Femur (tissue), 1 donor: ENCODE measurements at regions not wholly inside any gene's neighbourhood (a gene's known extent, or its start where the extent isn't known, plus 50 kb on each side); places are given as distances from the start of the nearest gene placed in this dataset.
A peak's percentile ranks its signal among the peaks of the same experiment; 100 is the strongest.
"Not testable (repeated sequence)": the region's sequence is repeated elsewhere in the genome, so short reads cannot be mapped to it uniquely, and the experiment has no call there.

Experiments
- DNase-seq: peaks from one replicate; pipeline ENCODE4 v3.0.0-alpha.2; 2017

DNA sequence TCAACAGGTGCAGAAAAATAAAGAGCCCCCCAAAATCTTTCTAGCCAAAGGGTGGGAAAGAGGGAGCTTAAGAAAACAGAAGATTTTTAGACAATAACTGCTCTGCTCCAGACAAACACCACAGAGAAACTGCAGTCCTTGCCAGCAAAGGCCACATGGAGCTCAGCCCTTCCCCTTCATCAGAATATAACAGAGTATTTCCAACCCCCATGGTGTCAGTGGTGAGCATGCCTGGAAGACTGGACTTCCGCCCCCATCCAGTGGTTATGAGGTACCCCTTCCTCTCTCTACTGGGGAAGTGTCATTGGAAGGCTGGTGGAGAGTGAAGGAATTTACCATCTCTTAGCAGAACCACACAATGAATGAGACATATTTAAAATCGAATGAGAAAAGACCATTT is 1007.3 kb upstream of the CELF2 start:
- no peak for DNase-seq

DNA sequence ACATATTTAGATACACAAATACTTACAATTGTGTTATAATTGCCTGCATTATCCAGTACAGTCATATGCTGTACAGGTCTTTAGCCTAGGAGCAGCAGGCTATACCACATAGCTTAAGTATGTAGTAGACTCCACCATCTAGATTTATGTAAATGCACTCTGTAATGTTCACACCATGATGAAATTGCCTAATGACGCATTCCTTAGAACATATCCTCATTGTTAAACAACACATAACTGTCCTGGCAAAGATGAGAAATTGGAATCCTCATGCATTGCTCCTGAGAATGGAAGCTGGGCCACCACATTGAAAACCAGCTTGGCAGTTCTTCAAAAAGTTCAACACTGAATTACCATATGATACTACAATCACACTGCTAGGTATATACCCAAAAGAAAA is 1002.8 kb upstream of the CELF2 start:
- DNase-seq: no peak

DNA sequence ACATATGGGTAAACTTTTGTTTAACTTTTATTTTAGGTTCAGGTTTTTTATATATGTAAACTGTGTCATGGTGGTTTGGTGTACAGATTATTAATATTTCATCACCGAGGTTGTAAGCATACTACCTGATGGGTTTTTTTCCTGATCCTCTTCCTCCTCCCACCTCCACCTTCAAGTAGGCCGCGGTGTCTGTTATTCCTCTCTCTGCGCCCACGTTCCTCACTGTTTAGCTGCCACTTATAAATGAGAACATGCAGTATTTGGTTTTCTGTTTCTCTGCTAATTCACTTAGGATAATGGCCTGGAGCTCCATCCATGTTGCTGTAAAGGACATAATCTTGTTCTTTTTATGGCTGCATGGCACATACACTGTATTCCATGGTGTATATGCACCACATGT is 1000.0 kb upstream of the CELF2 start:
- no peak for DNase-seq

DNA sequence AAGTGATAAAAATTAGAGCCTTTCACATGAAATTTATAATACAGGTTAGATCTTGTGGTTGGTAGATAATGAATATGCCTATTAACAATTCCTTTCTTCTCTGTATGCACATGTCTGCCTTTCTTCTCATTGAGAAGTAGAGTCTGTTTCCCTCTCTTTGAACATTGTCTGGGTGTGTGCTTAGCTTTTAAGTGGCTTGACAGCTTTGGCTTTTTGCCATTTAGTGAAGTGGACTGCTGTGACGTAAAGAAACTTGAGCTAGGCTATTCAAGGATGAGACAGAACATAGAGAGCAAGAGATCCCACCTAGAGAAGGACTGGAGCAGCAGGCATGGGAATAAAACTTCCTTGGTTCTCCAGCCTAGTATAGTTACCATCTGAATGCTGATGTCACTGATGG is 996.7 kb upstream of the CELF2 start:
- DNase-seq: no peak

DNA sequence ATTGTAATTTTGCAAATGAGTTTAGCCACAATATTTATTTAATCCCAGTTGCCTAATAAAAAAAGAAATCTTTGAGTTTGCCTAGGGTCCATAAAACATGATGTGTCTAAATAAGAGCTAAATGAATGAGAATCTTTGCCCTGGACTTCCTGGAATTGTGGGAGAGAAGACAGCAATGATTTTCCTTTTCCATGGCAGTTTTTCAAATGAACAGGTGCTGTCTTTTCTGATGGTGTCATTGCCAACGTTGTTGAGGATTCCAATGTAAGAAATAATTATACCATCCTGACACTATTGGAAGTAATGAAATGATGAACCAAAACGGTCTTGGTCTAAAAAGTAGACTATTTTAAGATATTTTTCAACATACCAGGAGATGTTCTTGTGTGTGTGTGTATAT is 984.7 kb upstream of the CELF2 start:
- no peak for DNase-seq

DNA sequence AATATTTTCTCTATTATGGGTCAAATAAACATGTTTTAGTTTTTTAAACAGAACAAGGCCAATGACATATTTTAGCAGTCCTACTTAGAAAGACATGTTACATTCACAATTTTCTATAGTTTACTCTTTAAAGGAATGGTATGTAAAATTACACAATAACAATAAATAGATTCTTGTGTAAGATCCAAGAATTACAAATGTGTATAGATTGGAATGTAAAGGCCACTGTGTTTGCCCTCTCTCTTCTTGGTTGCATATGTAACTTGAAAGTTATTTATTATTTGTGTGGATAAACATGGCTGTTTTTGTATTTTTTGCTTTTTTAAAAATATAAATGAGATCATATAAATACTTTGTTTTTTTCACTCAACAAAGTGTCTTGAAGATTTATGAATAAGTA is 979.3 kb upstream of the CELF2 start:
- DNase-seq: no peak

DNA sequence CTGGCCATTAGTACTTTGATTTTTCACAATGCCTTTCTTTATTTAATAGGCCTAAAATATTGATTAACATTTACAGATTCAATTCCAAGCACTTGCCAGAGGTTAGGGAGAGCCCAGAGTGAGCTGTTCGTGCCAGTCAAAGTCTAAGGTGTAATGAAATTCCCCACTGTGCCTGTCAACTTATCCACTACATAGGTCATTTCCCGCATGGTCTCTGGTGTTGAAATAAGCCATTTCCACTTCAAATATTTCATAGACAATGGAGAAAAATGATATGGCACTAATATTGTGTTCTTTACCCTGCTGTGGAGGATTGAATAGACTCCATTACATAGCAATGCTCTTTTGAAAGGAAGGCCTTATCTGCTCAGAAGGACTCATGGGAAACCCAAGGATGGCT is 978.1 kb upstream of the CELF2 start:
- DNase-seq: no peak

DNA sequence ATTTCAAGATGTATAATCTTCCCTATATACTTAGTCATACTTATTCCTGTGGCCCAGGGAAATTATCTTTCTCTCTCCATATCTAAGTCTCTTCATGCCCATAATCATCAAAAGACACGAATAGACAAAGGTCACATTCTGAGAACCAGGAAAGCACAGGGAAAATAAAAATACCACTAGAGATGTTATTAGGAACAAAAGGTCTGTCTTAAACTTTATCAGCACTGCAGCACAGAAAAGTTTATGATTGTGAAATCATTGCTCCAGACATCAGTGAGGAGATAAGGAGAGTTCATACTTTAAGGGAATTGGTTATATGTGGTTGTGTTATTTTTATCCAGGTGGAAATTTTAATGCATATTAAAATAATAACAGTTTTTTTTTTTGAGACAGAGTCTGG is 974.6 kb upstream of the CELF2 start:
- no peak for DNase-seq

DNA sequence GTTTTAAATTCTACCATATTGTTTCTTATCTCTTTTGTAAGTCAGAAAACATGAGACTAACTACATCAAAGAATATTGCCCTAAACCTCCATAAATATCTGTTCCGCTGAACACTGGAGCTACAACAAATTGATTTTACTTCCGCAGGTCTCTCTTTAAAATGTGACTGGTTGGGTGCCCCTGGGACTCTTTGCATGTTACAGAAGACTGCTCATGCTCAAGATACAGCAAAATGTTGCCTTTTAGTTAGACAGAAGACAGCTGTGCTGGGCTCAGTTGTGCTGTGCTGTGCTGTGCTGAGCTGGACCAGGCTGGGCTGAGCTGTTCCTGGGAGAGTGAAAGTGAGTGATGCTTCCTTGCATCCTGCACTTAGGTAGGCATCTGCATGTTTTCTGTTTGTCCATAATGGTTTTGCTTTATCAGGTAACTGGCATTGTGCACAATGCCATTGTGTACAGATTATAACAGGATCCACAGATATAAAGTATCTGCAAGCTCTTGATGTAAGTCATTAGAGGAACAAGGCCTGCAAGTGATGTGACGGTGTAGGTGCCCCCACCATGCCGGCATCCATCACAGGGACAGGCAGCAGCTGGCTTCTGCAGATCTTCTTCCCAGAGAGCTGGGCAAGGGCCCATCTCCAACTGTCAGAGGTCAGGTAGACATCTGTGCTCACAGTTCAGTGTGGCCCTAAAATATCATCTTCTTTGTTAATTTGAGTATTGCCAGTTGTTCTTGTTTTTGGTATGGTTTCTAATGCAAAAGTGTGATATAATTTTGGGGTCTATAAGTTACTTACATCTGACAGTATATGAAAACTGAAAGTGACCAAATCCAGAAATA is 972.5 kb upstream of the CELF2 start:
- DNase-seq: no peak

DNA sequence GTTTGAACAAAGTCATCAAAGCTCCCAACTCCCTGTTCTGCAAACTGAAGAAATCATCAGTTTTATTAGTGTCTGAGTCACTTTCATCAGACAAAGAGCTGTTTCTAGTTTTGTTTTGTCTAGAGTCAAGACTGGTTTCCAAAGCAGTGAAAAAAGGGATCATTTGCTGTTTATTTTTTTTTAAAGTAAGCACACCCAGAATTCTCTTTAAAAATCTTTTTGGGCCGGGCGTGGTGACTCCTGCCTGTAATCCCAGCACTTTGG is 972.0 kb upstream of the CELF2 start:
- no peak for DNase-seq

DNA sequence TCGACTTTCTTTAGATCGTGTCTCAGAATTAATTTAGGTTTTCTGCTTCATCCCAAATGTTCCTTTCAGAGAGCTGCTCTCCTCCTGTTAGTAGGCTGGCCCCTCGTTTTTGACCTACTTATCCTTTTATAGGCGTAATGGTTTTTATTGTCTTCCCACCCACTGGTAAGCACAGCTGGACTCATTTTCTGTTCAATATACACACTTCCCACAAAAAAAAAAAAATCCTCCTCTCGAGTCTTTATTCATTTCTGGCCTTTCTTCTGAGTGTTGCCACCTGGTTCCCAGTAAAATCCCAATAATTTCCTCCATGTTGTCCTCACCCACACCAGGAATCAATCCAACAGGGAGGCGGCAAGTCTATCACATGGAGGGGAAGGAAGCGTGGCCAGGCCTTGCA is 970.2 kb upstream of the CELF2 start:
- no peak for DNase-seq

DNA sequence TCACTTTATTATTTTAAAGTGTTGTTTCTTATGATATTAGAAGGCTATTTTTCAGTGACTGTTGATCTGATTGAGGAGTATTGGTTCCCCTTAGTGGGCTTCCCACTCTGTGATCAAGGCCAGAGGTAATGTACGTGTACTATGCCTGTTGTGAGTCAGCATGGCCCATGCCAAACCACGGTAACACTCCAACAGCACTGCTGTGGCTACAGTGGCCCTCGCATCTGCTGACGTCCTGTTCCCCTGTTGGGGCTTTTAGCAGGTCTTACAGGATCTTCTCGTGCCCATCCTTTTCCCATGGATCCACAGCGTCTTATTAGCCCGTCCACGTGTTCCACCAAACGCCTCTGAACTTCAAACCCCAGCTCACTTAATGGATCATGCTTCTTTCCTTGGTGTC is 964.6 kb upstream of the CELF2 start:
- no peak for DNase-seq

DNA sequence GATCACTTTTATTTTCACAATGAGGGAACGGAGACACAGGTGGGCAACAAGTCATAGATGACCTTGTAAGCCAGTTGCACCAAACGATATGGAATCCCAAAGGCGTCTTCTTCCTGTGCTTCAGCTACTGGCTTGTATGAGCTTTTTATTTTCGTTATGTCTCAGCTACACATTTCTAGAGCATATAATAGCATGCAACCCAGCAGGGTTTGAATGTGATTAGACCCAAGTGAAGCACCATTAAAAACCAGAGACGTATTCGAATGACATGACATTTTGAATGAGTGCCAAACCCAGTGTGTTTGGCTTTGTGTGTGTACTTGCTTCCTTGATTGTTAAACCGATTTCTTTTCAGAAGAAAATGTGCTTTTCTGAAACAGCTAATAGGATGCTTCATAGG is 963.2 kb upstream of the CELF2 start:
- no peak for DNase-seq

DNA sequence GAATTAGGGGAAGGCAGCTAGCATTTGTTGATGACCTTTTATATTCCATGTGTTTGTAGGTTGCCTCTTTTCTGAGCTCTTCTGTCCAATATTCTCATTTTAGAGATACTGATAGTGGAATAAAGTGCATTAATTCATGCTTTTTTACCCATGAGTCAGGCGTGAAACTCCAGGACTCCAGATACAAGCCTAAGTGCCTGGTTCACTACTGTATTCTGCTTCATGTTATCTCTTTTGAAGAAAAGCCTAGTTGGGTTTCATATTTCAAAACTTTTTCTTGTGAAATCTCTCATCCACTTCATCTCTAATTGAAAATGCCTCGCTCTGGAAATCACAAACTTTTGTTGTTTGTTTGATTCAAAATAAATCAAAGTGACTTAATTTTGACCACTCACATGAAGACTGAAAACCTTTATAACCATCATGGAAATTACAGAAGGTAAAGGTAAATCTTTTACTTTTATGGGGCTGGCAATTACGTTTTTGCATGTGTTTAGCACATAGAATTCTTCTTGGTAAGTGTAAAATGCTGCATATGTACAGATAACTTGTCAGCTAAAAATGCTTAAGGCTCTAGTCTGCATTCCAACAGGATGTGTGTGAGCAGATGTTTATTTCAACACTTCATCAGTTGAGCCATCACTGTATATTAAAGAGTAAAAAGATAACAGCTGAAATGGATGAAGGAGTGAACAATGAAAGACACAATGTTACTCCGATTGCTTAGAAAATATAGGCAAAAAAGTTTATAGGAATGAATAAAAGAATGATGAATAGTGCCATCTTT is 961.8 kb upstream of the CELF2 start:
- DNase-seq: no peak

DNA sequence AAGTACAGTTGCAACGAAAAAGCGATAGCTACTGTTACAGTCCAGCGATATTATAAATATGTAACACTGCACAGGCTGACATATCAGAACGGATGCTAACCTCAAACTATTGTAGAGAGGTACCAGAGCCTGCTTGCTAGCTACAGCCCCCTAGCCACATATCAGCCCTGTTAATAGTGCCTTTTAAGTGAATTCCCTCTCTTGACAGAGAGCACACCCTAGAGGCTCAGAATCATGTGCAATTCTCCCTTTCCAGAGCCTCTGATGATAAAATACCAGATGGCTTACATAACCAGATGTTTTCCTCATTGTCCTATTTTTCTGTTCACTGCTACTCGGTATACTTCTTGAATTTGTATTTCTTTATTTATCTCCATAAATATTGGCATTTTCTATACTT is 960.7 kb upstream of the CELF2 start:
- no peak for DNase-seq

DNA sequence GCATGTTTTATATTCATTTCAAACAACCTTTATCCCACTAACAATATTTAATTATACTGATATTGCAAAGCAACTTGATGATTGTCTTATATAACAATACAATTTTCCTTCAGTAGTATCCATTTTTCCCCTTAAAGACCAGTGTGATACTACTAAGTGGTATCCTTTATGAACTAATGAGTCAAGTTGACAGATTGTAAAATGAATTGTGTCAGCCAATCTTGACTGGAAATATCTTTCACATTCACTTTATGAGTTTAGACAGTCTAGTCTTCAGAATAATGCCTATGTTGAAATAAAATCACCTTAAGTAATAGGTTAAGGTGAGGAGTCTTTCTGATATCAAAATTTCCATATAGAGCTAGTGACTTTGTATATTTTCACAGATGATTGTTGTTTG is 950.0 kb upstream of the CELF2 start:
- DNase-seq: no peak

DNA sequence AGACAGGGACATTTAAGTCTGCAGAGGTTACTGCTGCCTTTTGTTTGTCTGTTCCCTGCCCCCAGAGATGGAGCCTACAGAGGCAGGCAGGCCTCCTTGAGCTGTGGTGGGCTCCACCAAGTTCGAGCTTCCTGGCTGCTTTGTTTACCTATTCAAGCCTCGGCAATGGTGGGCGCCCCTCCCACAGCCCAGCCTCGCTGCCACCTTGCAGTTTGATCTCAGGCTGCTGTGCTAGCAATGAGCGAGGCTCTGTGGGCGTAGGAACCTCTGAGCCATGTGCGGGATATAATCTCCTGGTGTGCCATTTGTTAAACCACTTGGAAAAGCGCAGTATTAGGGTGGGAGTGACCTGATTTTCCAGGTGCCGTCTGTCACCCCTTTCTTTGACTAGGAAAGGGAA is 942.8 kb upstream of the CELF2 start:
- not testable (repeated sequence) for DNase-seq

DNA sequence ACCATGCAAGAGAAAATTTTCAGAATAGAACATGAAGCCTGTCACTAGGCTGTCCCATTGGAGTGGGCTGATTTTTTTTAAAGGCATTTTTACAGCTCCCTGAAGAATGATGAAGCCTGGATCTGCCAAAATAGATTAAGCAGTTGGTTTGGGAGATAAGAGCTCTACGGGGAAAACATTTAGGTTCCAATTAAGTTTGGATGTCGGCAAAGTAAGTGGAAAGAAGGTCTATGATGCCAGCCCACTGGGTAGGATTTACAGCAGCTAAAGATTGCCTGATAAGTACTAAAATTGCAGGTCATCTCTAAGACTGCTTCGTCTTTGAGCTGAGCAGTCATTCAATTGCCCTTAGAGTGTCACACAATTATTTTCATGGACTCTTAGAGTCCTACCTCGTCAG is 939.2 kb upstream of the CELF2 start:
- no peak for DNase-seq

DNA sequence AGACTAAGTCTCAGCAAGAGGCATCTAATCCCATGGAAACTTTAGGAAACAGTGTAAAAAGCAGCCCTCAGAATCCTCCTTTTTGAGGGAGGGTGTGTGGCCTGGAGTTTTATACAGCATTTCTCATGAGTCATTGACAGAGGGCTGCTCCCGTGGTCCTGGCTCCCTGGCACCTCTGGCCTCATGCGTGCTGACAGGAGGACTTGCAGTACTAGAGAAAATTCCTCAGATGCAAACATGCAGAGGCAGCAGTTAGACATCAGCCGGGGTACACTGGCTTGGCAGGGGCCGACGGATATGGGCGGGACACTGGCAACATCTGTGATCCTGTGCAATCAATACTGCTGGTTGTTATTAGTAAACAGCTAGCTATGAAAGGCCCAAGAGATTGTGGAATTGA is 925.1 kb upstream of the CELF2 start:
- peak; percentile 25 for DNase-seq

DNA sequence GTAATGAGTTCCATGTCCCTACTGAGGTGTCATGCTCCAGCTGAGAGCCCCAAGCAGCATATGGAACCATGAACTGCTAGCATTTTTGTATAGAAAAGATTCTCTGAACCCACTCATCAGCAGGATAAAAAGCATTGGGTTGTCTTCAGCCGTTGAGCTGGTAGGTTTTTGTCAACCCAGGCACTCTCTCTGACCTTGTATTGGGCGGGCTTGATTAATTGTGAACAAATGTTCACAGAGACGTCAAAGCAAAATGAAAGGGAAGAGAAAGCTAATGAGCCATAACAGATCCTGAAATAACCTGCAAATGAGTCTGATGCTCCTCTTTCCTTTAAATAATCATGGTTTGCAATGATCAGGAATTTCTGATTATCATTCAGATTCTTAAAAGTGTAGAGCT is 924.7 kb upstream of the CELF2 start:
- DNase-seq: no peak

DNA sequence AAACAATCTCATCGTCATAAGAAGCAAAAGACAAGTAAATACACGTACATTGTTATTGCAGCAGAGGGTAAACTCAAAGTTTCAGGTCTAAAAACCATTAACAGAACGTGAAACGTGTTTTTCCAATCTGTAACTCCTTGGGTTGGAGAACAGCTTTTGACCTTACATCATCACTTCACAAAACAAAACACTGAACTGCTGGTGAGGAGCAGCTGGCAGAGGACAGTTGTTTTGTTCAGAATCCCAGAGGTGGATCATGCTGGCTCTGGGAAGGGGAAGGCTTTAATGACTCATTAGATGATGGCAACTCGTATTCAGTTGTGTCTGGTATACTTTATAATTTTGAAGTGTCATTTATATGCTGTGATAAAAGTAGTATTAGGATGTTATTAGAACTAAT is 923.0 kb upstream of the CELF2 start:
- no peak for DNase-seq

DNA sequence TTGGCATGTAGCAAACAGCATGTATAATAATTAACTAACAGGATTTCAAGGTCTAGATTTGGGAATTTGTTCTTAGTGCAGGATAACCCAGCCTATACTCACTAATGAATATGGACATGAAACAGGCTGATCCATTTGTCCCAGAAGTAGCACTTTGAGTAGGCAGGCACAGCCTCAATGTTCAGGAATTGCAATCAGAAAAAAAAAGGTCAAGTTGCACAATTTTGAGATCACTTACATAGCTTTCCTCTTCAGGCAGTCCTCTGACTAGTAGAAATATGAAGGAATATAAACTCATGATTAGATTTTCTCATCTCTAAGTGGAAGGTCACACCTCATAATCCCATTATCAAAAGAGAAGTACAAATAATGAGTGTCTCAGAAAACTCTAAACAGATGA is 921.4 kb upstream of the CELF2 start:
- no peak for DNase-seq

DNA sequence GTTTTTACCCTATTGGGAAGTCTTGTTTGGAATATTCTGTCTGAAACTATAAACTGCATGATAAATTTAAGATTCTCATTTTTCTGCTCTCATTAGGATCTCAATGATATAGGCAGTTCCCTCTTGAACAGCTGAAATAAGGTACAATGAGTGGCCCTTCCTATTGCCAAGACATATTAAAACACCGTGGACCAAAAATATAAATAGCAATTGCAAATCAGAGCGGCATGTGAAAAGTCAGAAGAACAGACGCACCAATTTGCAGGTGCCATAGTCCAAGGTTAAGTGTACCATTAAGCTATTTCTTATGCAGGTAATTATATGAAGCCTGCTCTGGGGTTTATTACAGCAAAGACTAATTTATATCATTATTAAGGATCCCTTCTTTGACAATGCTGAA is 920.8 kb upstream of the CELF2 start:
- DNase-seq: no peak

DNA sequence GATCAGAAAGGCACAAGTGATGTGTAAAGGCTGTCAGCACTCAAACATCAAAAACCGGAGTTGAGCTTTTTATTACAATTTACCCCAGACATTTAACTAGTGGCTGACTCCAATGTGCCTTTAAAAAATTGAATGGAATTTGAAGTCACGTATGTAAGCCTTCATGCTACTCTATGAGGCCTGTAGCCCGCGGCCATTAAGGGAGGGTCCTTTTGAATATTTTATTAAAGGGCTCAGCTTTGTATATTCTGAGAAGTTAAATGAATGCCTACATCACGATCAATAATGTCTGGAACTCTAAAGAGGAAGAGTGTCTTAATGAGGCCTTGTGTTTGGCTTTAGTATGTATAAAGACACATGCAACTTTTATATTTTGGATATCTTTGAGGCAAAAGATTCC is 916.6 kb upstream of the CELF2 start:
- no peak for DNase-seq
